ENCODE measurements at regions not wholly inside any gene's neighbourhood (a gene's known extent, or its start where the extent isn't known, plus 50 kb on each side); places are given as distances from the start of the nearest gene placed in this dataset.
"Not testable (repeated sequence)": the region's sequence is repeated elsewhere in the genome, so short reads cannot be mapped to it uniquely, and the experiment has no call there.

DNA sequence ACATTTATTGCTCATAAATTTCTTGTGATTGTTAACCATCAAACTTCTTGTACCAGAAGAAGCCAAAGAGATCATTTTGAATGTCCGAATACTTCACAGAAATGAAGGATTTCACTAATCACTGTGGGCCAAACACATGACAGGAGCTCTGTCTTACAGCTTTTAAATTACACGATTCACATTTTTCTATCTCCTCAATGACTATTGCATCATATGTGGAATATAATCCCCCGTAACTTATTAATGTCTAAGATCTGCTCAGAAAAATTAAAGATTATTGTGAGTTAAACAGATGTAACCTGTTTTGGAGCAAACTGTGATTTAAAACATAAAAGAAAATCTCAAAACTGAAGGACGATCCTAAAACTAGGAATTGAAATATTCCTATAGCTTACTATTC, 645.2 kb upstream of the COX7C start:
- Mint-ChIP-seq H3K27me3 (ENCODE audit: low read depth) (no peaks in the 10 kb centered on the region), H3K36me3 (ENCODE audit: low read depth) (no peaks in the 10 kb centered on the region), H3K4me3 (ENCODE audit: low read depth) (no peak overlapping the region), H3K27ac (no peak overlapping the region), H3K4me1 (ENCODE audit: low read depth) (no peaks in the 10 kb centered on the region), H3K9me3 (peaks cover 6% of the 10 kb centered on the region)
- no peak for DNase-seq (ENCODE audit: low spot score)
- intact Hi-C loops (cut with micrococcal nuclease) = no loop called here

GRCh38 chr5:85985167-85985566, 632.6 kb upstream of the COX7C start:
- Mint-ChIP-seq H3K27me3 (ENCODE audit: low read depth) (no peaks in the 10 kb centered on the region), H3K27ac (no peak overlapping the region), H3K4me3 (ENCODE audit: low read depth) (no peak overlapping the region), H3K9me3 (peaks cover 20% of the 10 kb centered on the region), H3K36me3 (ENCODE audit: low read depth) (no peaks in the 10 kb centered on the region), H3K4me1 (ENCODE audit: low read depth) (no peaks in the 10 kb centered on the region)
- intact Hi-C loops (cut with micrococcal nuclease) = no loop called here
- no peak for DNase-seq (ENCODE audit: low spot score)

- peaks cover 20% of the 10 kb centered on the region for H3K9me3 Mint-ChIP-seq
- H3K27ac Mint-ChIP-seq = no peak overlapping the region
- no peaks in the 10 kb centered on the region for H3K36me3 Mint-ChIP-seq (ENCODE audit: low read depth)
- intact Hi-C loops (cut with micrococcal nuclease) = no loop called here
- H3K4me3 Mint-ChIP-seq (ENCODE audit: low read depth) = no peak overlapping the region
- H3K27me3 Mint-ChIP-seq (ENCODE audit: low read depth) = no peaks in the 10 kb centered on the region
- no peak for DNase-seq (ENCODE audit: low spot score)
- H3K4me1 Mint-ChIP-seq (ENCODE audit: low read depth) = no peaks in the 10 kb centered on the region
Observed at GRCh38 chr5:85990998-85991397, 626.7 kb upstream of the COX7C start.

GRCh38 chr5:85994653-85995052, 623.1 kb upstream of the COX7C start:
- H3K4me3 Mint-ChIP-seq (ENCODE audit: low read depth); H3K27me3 Mint-ChIP-seq (ENCODE audit: low read depth); H3K4me1 Mint-ChIP-seq (ENCODE audit: low read depth); intact Hi-C loops (cut with micrococcal nuclease); H3K27ac Mint-ChIP-seq; DNase-seq (ENCODE audit: low spot score); H3K36me3 Mint-ChIP-seq (ENCODE audit: low read depth): not testable (repeated sequence)
- peaks cover 25% of the 10 kb centered on the region for H3K9me3 Mint-ChIP-seq

- Mint-ChIP-seq H3K9me3 (peaks cover 17% of the 10 kb centered on the region), H3K36me3 (ENCODE audit: low read depth) (no peaks in the 10 kb centered on the region), H3K27ac (no peak overlapping the region), H3K4me1 (ENCODE audit: low read depth) (no peaks in the 10 kb centered on the region), H3K27me3 (ENCODE audit: low read depth) (no peaks in the 10 kb centered on the region), H3K4me3 (ENCODE audit: low read depth) (no peak overlapping the region)
- intact Hi-C loops (cut with micrococcal nuclease) = no loop called here
- DNase-seq (ENCODE audit: low spot score) = no peak
Observed at GRCh38 chr5:85998656-85999055, 619.1 kb upstream of the COX7C start.

- no peak overlapping the region for H3K4me3 Mint-ChIP-seq (ENCODE audit: low read depth)
- no peaks in the 10 kb centered on the region for H3K36me3 Mint-ChIP-seq (ENCODE audit: low read depth)
- no peak overlapping the region for H3K27ac Mint-ChIP-seq
- peaks cover 32% of the 10 kb centered on the region for H3K9me3 Mint-ChIP-seq
- H3K4me1 Mint-ChIP-seq (ENCODE audit: low read depth) = no peaks in the 10 kb centered on the region
- DNase-seq (ENCODE audit: low spot score) = no peak
- intact Hi-C loops (cut with micrococcal nuclease) = no loop called here
- no peaks in the 10 kb centered on the region for H3K27me3 Mint-ChIP-seq (ENCODE audit: low read depth)
Observed at GRCh38 chr5:86008293-86008692, 609.4 kb upstream of the COX7C start.

GRCh38 chr5:86008704-86009103, 609.0 kb upstream of the COX7C start:
- H3K27ac Mint-ChIP-seq = no peak overlapping the region
- H3K4me3 Mint-ChIP-seq (ENCODE audit: low read depth) = no peak overlapping the region
- no peak for DNase-seq (ENCODE audit: low spot score)
- no peaks in the 10 kb centered on the region for H3K27me3 Mint-ChIP-seq (ENCODE audit: low read depth)
- no peaks in the 10 kb centered on the region for H3K36me3 Mint-ChIP-seq (ENCODE audit: low read depth)
- H3K4me1 Mint-ChIP-seq (ENCODE audit: low read depth) = no peaks in the 10 kb centered on the region
- intact Hi-C loops (cut with micrococcal nuclease) = no loop called here
- H3K9me3 Mint-ChIP-seq = peaks cover 32% of the 10 kb centered on the region

- H3K27ac Mint-ChIP-seq = no peak overlapping the region
- no peaks in the 10 kb centered on the region for H3K36me3 Mint-ChIP-seq (ENCODE audit: low read depth)
- no peak overlapping the region for H3K4me3 Mint-ChIP-seq (ENCODE audit: low read depth)
- intact Hi-C loops (cut with micrococcal nuclease) = no loop called here
- no peaks in the 10 kb centered on the region for H3K4me1 Mint-ChIP-seq (ENCODE audit: low read depth)
- peaks cover 47% of the 10 kb centered on the region for H3K9me3 Mint-ChIP-seq
- DNase-seq (ENCODE audit: low spot score) = no peak
- no peaks in the 10 kb centered on the region for H3K27me3 Mint-ChIP-seq (ENCODE audit: low read depth)
Observed at GRCh38 chr5:86011937-86012336, 605.8 kb upstream of the COX7C start.

DNA sequence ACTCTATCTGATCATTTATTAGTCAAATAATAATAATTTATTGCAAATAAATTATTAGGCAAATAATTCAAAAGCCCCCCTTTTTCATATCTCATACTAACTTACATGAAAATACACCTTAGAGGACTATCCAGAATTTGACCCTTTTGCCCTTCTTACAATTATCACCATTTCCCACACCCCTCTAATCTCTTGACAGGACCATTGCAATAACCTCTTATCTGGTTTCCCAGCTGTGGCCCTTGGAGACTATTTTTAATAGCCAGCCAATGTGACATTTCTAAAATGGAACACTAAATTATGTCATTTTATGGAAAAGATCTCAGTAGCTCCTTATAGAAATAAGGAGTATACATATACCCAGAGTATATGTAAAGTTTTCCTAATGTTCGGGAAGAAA, 588.4 kb upstream of the COX7C start:
- no peak for DNase-seq (ENCODE audit: low spot score)
- Mint-ChIP-seq H3K36me3 (ENCODE audit: low read depth) (no peaks in the 10 kb centered on the region), H3K9me3 (peaks cover 18% of the 10 kb centered on the region), H3K27me3 (ENCODE audit: low read depth) (no peaks in the 10 kb centered on the region), H3K4me3 (ENCODE audit: low read depth) (no peak overlapping the region), H3K27ac (no peak overlapping the region), H3K4me1 (ENCODE audit: low read depth) (no peaks in the 10 kb centered on the region)
- intact Hi-C loops (cut with micrococcal nuclease) = no loop called here

DNA sequence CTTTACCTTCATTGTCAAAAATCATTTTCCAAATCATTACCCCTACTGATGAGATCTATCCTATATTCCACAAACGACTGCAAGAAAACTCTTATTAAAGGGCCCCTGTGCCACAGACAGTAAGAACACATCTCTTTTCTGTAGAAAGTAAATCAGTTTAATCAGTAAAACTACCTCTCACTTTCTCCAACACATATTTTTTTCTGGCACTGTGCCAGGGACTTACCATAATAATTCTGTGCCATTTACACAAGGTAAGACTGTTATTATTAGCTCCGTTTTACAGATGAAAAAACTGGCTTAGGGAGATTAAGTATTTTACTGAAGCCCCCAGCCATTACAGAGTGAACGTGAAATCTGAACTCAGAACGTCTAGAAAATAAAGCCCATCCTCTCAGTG, 587.0 kb upstream of the COX7C start:
- intact Hi-C loops (cut with micrococcal nuclease) = no loop called here
- H3K4me3 Mint-ChIP-seq (ENCODE audit: low read depth) = no peak overlapping the region
- H3K4me1 Mint-ChIP-seq (ENCODE audit: low read depth) = no peaks in the 10 kb centered on the region
- DNase-seq (ENCODE audit: low spot score) = no peak
- H3K27ac Mint-ChIP-seq = no peak overlapping the region
- no peaks in the 10 kb centered on the region for H3K36me3 Mint-ChIP-seq (ENCODE audit: low read depth)
- no peaks in the 10 kb centered on the region for H3K27me3 Mint-ChIP-seq (ENCODE audit: low read depth)
- peaks cover 19% of the 10 kb centered on the region for H3K9me3 Mint-ChIP-seq

DNA sequence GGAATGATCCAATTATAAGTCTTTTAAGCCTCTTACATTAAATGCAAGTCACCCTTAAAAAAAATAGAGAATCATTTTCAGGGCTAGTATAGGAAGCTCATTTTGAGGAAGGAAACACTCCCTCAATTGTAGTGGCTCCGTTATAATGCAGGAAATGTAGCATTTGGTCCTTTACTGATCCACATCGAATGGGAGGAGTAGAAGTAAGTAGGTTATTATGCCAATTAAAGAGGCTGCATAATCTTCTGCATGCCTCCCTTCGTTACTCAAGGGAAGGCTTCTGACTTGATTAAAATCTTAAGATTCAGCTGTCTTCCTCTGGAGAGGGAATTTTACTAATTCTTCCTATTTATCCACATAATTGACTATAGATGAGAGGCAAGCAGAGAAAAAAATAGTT, 579.2 kb upstream of the COX7C start:
- Mint-ChIP-seq H3K27ac (no peak overlapping the region), H3K4me1 (ENCODE audit: low read depth) (no peaks in the 10 kb centered on the region), H3K9me3 (peaks cover 18% of the 10 kb centered on the region), H3K4me3 (ENCODE audit: low read depth) (no peak overlapping the region), H3K27me3 (ENCODE audit: low read depth) (no peaks in the 10 kb centered on the region), H3K36me3 (ENCODE audit: low read depth) (no peaks in the 10 kb centered on the region)
- DNase-seq (ENCODE audit: low spot score) = no peak
- intact Hi-C loops (cut with micrococcal nuclease) = no loop called here

DNA sequence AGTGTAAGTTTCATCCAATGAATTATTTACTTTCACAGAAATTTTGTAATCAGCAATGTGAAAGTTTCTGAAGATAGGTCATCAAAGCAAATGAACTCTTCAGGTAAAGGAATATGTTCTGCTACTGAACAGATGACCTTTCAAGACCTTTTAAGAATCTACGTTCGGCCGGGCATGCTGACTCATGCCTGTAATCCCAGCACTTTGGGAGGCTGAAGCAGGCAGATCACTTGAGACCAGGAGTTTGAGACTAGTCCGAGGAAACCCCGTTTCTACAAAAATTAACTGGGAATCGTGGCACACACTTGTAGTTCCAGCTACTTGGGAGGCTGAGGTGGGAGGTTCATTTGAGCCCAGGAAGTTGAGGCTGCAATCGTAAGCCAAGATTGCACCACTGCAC, 578.4 kb upstream of the COX7C start:
- H3K27me3 Mint-ChIP-seq (ENCODE audit: low read depth) = no peaks in the 10 kb centered on the region
- no peaks in the 10 kb centered on the region for H3K36me3 Mint-ChIP-seq (ENCODE audit: low read depth)

GRCh38 chr5:86070719-86071118, 547.0 kb upstream of the COX7C start:
- no peaks in the 10 kb centered on the region for H3K9me3 Mint-ChIP-seq
- H3K27ac Mint-ChIP-seq = no peak overlapping the region
- H3K4me3 Mint-ChIP-seq (ENCODE audit: low read depth) = no peak overlapping the region
- H3K4me1 Mint-ChIP-seq (ENCODE audit: low read depth) = no peaks in the 10 kb centered on the region
- intact Hi-C loops (cut with micrococcal nuclease) = no loop called here
- no peaks in the 10 kb centered on the region for H3K27me3 Mint-ChIP-seq (ENCODE audit: low read depth)
- DNase-seq (ENCODE audit: low spot score) = no peak
- H3K36me3 Mint-ChIP-seq (ENCODE audit: low read depth) = no peaks in the 10 kb centered on the region

More for the DNA sequence above, 578.4 kb upstream of the COX7C start:
- H3K27ac Mint-ChIP-seq = no peak overlapping the region
- DNase-seq (ENCODE audit: low spot score) = no peak
- peaks cover 11% of the 10 kb centered on the region for H3K9me3 Mint-ChIP-seq
- no peaks in the 10 kb centered on the region for H3K4me1 Mint-ChIP-seq (ENCODE audit: low read depth)
- intact Hi-C loops (cut with micrococcal nuclease) = no loop called here
- H3K4me3 Mint-ChIP-seq (ENCODE audit: low read depth) = no peak overlapping the region

- Mint-ChIP-seq H3K4me3 (ENCODE audit: low read depth) (no peak overlapping the region), H3K27me3 (ENCODE audit: low read depth) (no peaks in the 10 kb centered on the region), H3K4me1 (ENCODE audit: low read depth) (no peaks in the 10 kb centered on the region), H3K27ac (no peak overlapping the region), H3K9me3 (peaks cover 7% of the 10 kb centered on the region), H3K36me3 (ENCODE audit: low read depth) (no peaks in the 10 kb centered on the region)
- DNase-seq (ENCODE audit: low spot score) = no peak
- intact Hi-C loops (cut with micrococcal nuclease) = no loop called here
Observed at GRCh38 chr5:86074297-86074696, 543.4 kb upstream of the COX7C start.

Data from activated T-helper 2 cell treated with anti-CD3 and anti-CD28 coated beads, Interferon-gamma antibody, Interleukin-2, Interleukin-4, amounts not matched to agents 10 μg/mL and 5 μg/mL and 100 μg/mL, durations not matched to agents 14 hours and 24 hours and 36 hours (primary cell).